22Rv1 (cell line): ENCODE measurements at regions not wholly inside any gene's neighbourhood (a gene's known extent, or its start where the extent isn't known, plus 50 kb on each side); places are given as distances from the start of the nearest gene placed in this dataset.

Experiments
- H3K27ac ChIP-seq: fragments of 450-650 bp; 2 replicates; pipeline ENCODE4 v1.5.1; 2017
- CTCF ChIP-seq: fragments of 450-650 bp; IDR thresholded peaks from 2 replicates; pipeline ENCODE4 v1.5.1; 2017; ENCODE audit warnings: mild to moderate bottlenecking
- ZFX ChIP-seq: fragments of 450-650 bp; IDR thresholded peaks from 2 replicates; pipeline ENCODE4 v1.6.1; 2017; ENCODE audit warnings: antibody characterized with exemption, borderline replicate concordance

- TF ChIP-seq CTCF: no peak
- TF ChIP-seq ZFX: no peak
- no peak overlapping the region for H3K27ac ChIP-seq
Measured at GRCh38 chr20:24724982-24725533, 224.0 kb upstream of the CST7 start.

GRCh38 chr20:24727795-24728194, 221.3 kb upstream of the CST7 start:
- no peak overlapping the region for H3K27ac ChIP-seq
- TF ChIP-seq ZFX: no peak
- no peak for TF ChIP-seq CTCF

- no peak for TF ChIP-seq CTCF
- no peak overlapping the region for H3K27ac ChIP-seq
Measured at GRCh38 chr20:24729896-24730605, 219.0 kb upstream of the CST7 start.

GRCh38 chr20:24730750-24731149, 218.3 kb upstream of the CST7 start:
- TF ChIP-seq ZFX: no peak
- TF ChIP-seq CTCF: no peak
- no peak overlapping the region for H3K27ac ChIP-seq

- no peak for TF ChIP-seq ZFX
- H3K27ac ChIP-seq: no peak overlapping the region
Measured at GRCh38 chr20:24731312-24731711, 217.8 kb upstream of the CST7 start.

- TF ChIP-seq CTCF (no peak), ZFX (no peak)
- no peak overlapping the region for H3K27ac ChIP-seq
Measured at GRCh38 chr20:24732076-24732475, 217.0 kb upstream of the CST7 start.

GRCh38 chr20:24732599-24732998, 216.5 kb upstream of the CST7 start:
- H3K27ac ChIP-seq: no peak overlapping the region
- TF ChIP-seq ZFX (no peak), CTCF (no peak)

- H3K27ac ChIP-seq: no peak overlapping the region
- TF ChIP-seq CTCF (no peak), ZFX (no peak)
Measured at GRCh38 chr20:24733416-24733815, 215.7 kb upstream of the CST7 start.
